ENCODE measurements at regions not wholly inside any gene's neighbourhood (a gene's known extent, or its start where the extent isn't known, plus 50 kb on each side); places are given as distances from the start of the nearest gene placed in this dataset.

GRCh38 chr18:76179257-76179656 lies 315.8 kb downstream of the ZNF516 start:
- no peak for DNase-seq

- no peak for DNase-seq
Measured at GRCh38 chr18:76177160-76177559, 317.9 kb downstream of the ZNF516 start.

GRCh38 chr18:76174451-76174850 lies 320.6 kb downstream of the ZNF516 start:
- no peak for DNase-seq

GRCh38 chr18:76169733-76170132 lies 325.3 kb downstream of the ZNF516 start:
- no peak for DNase-seq

- DNase-seq = no peak
Measured at GRCh38 chr18:76167845-76168621, 327.0 kb downstream of the ZNF516 start.

- no peak for DNase-seq
Measured at GRCh38 chr18:76167410-76167809, 327.6 kb downstream of the ZNF516 start.

GRCh38 chr18:76162886-76163285 lies 332.2 kb downstream of the ZNF516 start:
- no peak for DNase-seq

GRCh38 chr18:76161983-76162382 lies 333.1 kb downstream of the ZNF516 start:
- no peak for DNase-seq

GRCh38 chr18:76153691-76154090 lies 341.4 kb downstream of the ZNF516 start:
- no peak for DNase-seq

- DNase-seq = no peak
Measured at GRCh38 chr18:76149734-76150133, 345.3 kb downstream of the ZNF516 start.

GRCh38 chr18:76149284-76149683 lies 345.8 kb downstream of the ZNF516 start:
- no peak for DNase-seq

GRCh38 chr18:76145521-76146376 lies 349.3 kb downstream of the ZNF516 start:
- DNase-seq = no peak

- DNase-seq = no peak
Measured at GRCh38 chr18:76144844-76145243, 350.2 kb downstream of the ZNF516 start.

- DNase-seq = no peak
Measured at GRCh38 chr18:76142611-76143010, 352.4 kb downstream of the ZNF516 start.

GRCh38 chr18:76139844-76140243 lies 355.2 kb downstream of the ZNF516 start:
- no peak for DNase-seq

GRCh38 chr18:76137216-76137615 lies 357.8 kb downstream of the ZNF516 start:
- no peak for DNase-seq

GRCh38 chr18:76136701-76137100 lies 358.3 kb downstream of the ZNF516 start:
- DNase-seq = no peak

GRCh38 chr18:76134628-76135027 lies 360.4 kb downstream of the ZNF516 start:
- no peak for DNase-seq

GRCh38 chr18:76133873-76134272 lies 361.2 kb downstream of the ZNF516 start:
- DNase-seq = no peak

- no peak for DNase-seq
Measured at GRCh38 chr18:76131738-76132137, 363.3 kb downstream of the ZNF516 start.

GRCh38 chr18:76130845-76131244 lies 364.2 kb downstream of the ZNF516 start:
- DNase-seq = no peak

GRCh38 chr18:76126327-76126726 lies 368.7 kb downstream of the ZNF516 start:
- DNase-seq = no peak

GRCh38 chr18:76121011-76121410 lies 374.0 kb downstream of the ZNF516 start:
- DNase-seq = no peak

GRCh38 chr18:76115580-76115979 lies 379.5 kb downstream of the ZNF516 start:
- DNase-seq = no peak

Data from cerebellar nuclear complex (tissue), 1 donor.